ENCODE measurements at regions not wholly inside any gene's neighbourhood (a gene's known extent, or its start where the extent isn't known, plus 50 kb on each side); places are given as distances from the start of the nearest gene placed in this dataset.
A peak's percentile ranks its signal among the peaks of the same experiment; 100 is the strongest.
"Not testable (repeated sequence)": the region's sequence is repeated elsewhere in the genome, so short reads cannot be mapped to it uniquely, and the experiment has no call there.

GRCh38 chr6:144479991-144480390, 194.9 kb downstream of the UTRN start:
- DNase-seq: no peak

GRCh38 chr6:144480473-144480872, 195.3 kb downstream of the UTRN start:
- DNase-seq: no peak

GRCh38 chr6:144481527-144481926, 196.4 kb downstream of the UTRN start:
- DNase-seq: no peak

- DNase-seq: peak; percentile 68
Observed at GRCh38 chr6:144482142-144482541, 197.0 kb downstream of the UTRN start.

GRCh38 chr6:144485531-144485930, 200.4 kb downstream of the UTRN start:
- DNase-seq: no peak

- no peak for DNase-seq
Observed at GRCh38 chr6:144488590-144488989, 203.5 kb downstream of the UTRN start.

GRCh38 chr6:144493035-144493910, 208.1 kb downstream of the UTRN start:
- no peak for DNase-seq

- not testable (repeated sequence) for DNase-seq
Observed at GRCh38 chr6:144495076-144495475, 209.9 kb downstream of the UTRN start.

GRCh38 chr6:144497650-144498049, 212.5 kb downstream of the UTRN start:
- DNase-seq: no peak

- no peak for DNase-seq
Observed at GRCh38 chr6:144500892-144501291, 215.8 kb downstream of the UTRN start.

GRCh38 chr6:144505214-144505613, 220.1 kb downstream of the UTRN start:
- not testable (repeated sequence) for DNase-seq

GRCh38 chr6:144506051-144506450, 220.9 kb downstream of the UTRN start:
- not testable (repeated sequence) for DNase-seq

GRCh38 chr6:144507772-144508312, 222.7 kb downstream of the UTRN start:
- DNase-seq: not testable (repeated sequence)

GRCh38 chr6:144510859-144511258, 225.7 kb downstream of the UTRN start:
- no peak for DNase-seq

GRCh38 chr6:144515761-144516160, 230.6 kb downstream of the UTRN start:
- DNase-seq: no peak

- DNase-seq: no peak
Observed at GRCh38 chr6:144519426-144519825, 234.3 kb downstream of the UTRN start.

GRCh38 chr6:144528743-144529425, 243.7 kb downstream of the UTRN start:
- no peak for DNase-seq

- DNase-seq: no peak
Observed at GRCh38 chr6:144530118-144530517, 245.0 kb downstream of the UTRN start.

- not testable (repeated sequence) for DNase-seq
Observed at GRCh38 chr6:144532238-144532637, 247.1 kb downstream of the UTRN start.

- no peak for DNase-seq
Observed at GRCh38 chr6:144534180-144534579, 249.0 kb downstream of the UTRN start.

- no peak for DNase-seq
Observed at GRCh38 chr6:144535630-144536029, 250.5 kb downstream of the UTRN start.

GRCh38 chr6:144536079-144536478, 250.9 kb downstream of the UTRN start:
- no peak for DNase-seq

GRCh38 chr6:144543006-144543871, 258.1 kb downstream of the UTRN start:
- no peak for DNase-seq

Measured in stimulated activated CD4-positive, alpha-beta T cell treated with anti-CD3 and anti-CD28 coated beads, Interleukin-12 subunit alpha, Interleukin-12 subunit beta, amount 100 ng/mL, for 4 hours (primary cell).